Astrocyte (in vitro differentiated cells and primary cell): ENCODE measurements at regions not wholly inside any gene's neighbourhood (a gene's known extent, or its start where the extent isn't known, plus 50 kb on each side); places are given as distances from the start of the nearest gene placed in this dataset.

Source experiments
- CTCF ChIP-seq: IDR thresholded peaks from 2 replicates; pipeline ENCODE4 v1.5.1; 2011; ENCODE audit warnings: low read depth, mild to moderate bottlenecking, inconsistent platforms, low read length, moderate library complexity; ENCODE audit not compliant: insufficient read depth
- EZH2 ChIP-seq: IDR thresholded peaks from 2 replicates; pipeline ENCODE4 v1.6.1; 2012; ENCODE audit warnings: mild to moderate bottlenecking, low read length, inconsistent platforms; ENCODE audit not compliant: insufficient read depth

GRCh38 chr12:19978193-19978592 is 390.1 kb upstream of the PDE3A start:
- TF ChIP-seq EZH2 (no peak), CTCF (no peak)
